IPS-20b (cell line): ENCODE measurements at regions not wholly inside any gene's neighbourhood (a gene's known extent, or its start where the extent isn't known, plus 50 kb on each side); places are given as distances from the start of the nearest gene placed in this dataset.

Experiments
- H3K27ac ChIP-seq: one replicate; pipeline ENCODE4 v1.5.1; 2013; ENCODE audit warnings: low read length
- H3K27me3 ChIP-seq: 2 replicates; pipeline ENCODE4 v1.6.1; 2013; ENCODE audit warnings: mild to moderate bottlenecking, low read length, inconsistent platforms; ENCODE audit not compliant: insufficient read depth
- H3K36me3 ChIP-seq: 2 replicates; pipeline ENCODE4 v1.6.1; 2013; ENCODE audit warnings: low read depth, mild to moderate bottlenecking, inconsistent platforms, low read length, moderate library complexity; ENCODE audit not compliant: insufficient read depth
- H3K4me1 ChIP-seq: 2 replicates; pipeline ENCODE4 v1.6.1; 2013; ENCODE audit warnings: mild to moderate bottlenecking, control low read depth, inconsistent platforms, low read length, moderate library complexity; ENCODE audit not compliant: insufficient read depth
- H3K4me3 ChIP-seq: 2 replicates; pipeline ENCODE4 v1.5.1; 2013; ENCODE audit warnings: mild to moderate bottlenecking, low read length, inconsistent platforms
- H3K9ac ChIP-seq: 2 replicates; pipeline ENCODE4 v1.6.1; 2013; ENCODE audit warnings: low read depth, mild to moderate bottlenecking, inconsistent platforms, low read length, moderate library complexity
- H3K9me3 ChIP-seq: 2 replicates; pipeline ENCODE4 v1.6.1; 2013; ENCODE audit warnings: mild to moderate bottlenecking, low read depth, low read length, inconsistent platforms; ENCODE audit not compliant: insufficient read depth

DNA sequence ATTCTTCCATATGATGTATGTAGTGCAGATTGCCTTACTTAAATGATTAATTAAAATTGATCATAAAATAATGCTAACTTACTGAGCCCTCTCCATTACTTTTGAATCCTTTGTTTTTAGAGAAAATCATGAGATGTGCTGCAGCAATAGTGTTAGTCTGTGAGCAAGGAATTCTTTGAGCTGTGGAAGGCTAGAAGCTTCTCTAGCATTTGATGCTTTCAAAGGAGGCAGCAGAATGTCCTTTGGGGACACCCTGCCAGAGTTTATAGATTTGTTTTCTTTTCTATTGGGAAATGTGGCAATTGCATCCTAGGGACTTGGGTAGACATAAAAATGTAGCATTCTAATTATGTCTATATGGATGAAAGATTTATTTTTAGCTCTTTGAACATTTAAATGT, 284.1 kb upstream of the SMIM30 start:
- Histone ChIP-seq H3K27me3 (no peaks in the 10 kb centered on the region), H3K9me3 (no peaks in the 10 kb centered on the region), H3K27ac (no peak overlapping the region), H3K36me3 (no peaks in the 10 kb centered on the region), H3K4me1 (no peaks in the 10 kb centered on the region), H3K4me3 (no peak overlapping the region), H3K9ac (no peak overlapping the region)

GRCh38 chr7:113402005-113402404, 283.7 kb upstream of the SMIM30 start:
- Histone ChIP-seq H3K27me3 (no peaks in the 10 kb centered on the region), H3K36me3 (no peaks in the 10 kb centered on the region), H3K4me1 (no peaks in the 10 kb centered on the region), H3K27ac (no peak overlapping the region), H3K9me3 (no peaks in the 10 kb centered on the region), H3K9ac (no peak overlapping the region), H3K4me3 (no peak overlapping the region)

GRCh38 chr7:113394856-113395255, 276.5 kb upstream of the SMIM30 start:
- H3K9ac ChIP-seq = no peak overlapping the region
- H3K9me3 ChIP-seq = no peaks in the 10 kb centered on the region
- H3K27ac ChIP-seq = no peak overlapping the region
- no peaks in the 10 kb centered on the region for H3K36me3 ChIP-seq
- H3K27me3 ChIP-seq = no peaks in the 10 kb centered on the region; the same call in 1 of the 2 replicates
- H3K4me1 ChIP-seq = peaks cover 28% of the 10 kb centered on the region
- H3K4me3 ChIP-seq = no peak overlapping the region

DNA sequence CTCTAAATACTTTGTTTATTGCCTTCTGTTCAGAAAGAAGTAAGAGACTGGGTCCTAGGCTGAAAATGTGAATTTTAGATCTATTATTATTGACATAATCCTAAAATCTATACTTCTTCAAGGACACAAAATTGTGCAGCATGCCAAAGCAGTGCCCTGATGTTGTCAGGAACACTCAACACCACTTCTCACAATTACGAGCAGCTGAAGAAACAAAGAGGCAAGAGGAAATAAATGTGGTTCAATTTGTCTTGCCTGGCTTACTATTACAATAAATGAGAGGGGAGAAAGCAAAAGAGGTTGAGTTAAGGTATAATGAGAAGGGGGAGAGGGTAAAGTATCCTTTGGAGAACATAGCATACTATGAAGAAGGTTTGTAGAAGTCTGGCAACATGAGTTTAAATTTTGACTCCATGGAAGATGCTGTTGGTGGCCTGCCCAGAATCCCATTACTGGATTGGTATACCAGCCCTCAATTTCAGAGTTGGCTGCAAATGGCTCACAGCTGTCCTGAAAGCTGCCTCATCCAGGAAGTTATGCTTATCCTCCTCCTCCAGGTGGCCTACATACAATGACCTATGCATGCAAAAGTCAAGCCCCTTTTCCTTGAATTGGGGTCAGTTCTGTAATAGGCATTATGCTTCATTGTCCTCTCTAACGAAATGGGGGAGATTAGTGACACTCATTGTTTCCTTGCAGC, 274.6 kb upstream of the SMIM30 start:
- Histone ChIP-seq H3K9ac (no peak overlapping the region), H3K4me3 (no peak overlapping the region), H3K27me3 (no peaks in the 10 kb centered on the region; the same call in 1 of the 2 replicates), H3K27ac (no peak overlapping the region), H3K4me1 (peaks cover 28% of the 10 kb centered on the region), H3K9me3 (no peaks in the 10 kb centered on the region; the same call in 1 of the 2 replicates), H3K36me3 (no peaks in the 10 kb centered on the region)

GRCh38 chr7:113392421-113392820, 274.1 kb upstream of the SMIM30 start:
- Histone ChIP-seq H3K9me3 (no peaks in the 10 kb centered on the region; the same call in 1 of the 2 replicates), H3K4me1 (peaks cover 28% of the 10 kb centered on the region), H3K36me3 (no peaks in the 10 kb centered on the region), H3K27me3 (no peaks in the 10 kb centered on the region; the same call in 1 of the 2 replicates), H3K9ac (no peak overlapping the region), H3K27ac (no peak overlapping the region), H3K4me3 (no peak overlapping the region)

- Histone ChIP-seq H3K4me1 (peaks cover 16% of the 10 kb centered on the region), H3K9me3 (no peaks in the 10 kb centered on the region; the same call in 1 of the 2 replicates), H3K9ac (no peak overlapping the region), H3K36me3 (no peaks in the 10 kb centered on the region), H3K27me3 (no peaks in the 10 kb centered on the region), H3K4me3 (no peak overlapping the region), H3K27ac (no peak overlapping the region)
Measured at GRCh38 chr7:113389112-113389646, 270.8 kb upstream of the SMIM30 start.

DNA sequence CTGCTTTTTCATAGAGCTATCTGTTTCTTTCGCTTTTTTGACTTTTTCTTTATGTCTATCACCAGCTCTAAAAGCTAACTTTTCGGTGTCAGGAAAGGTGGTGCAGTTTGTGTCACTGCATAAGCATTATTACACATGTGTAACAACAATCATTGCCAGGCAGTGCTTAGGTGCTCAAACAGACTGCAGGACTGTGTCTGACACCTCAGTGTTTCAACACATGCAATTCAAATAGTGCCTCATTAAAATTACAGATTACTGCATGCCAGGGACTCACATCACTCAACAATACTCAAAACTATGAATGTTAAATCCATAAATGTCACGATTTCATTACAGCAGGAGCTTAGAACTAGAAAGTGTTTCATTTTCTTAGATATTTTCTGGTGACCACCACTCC, 265.3 kb upstream of the SMIM30 start:
- Histone ChIP-seq H3K4me1 (no peaks in the 10 kb centered on the region), H3K36me3 (no peaks in the 10 kb centered on the region), H3K27ac (no peak overlapping the region), H3K9me3 (no peaks in the 10 kb centered on the region), H3K27me3 (peaks cover 11% of the 10 kb centered on the region; the same call in 1 of the 2 replicates), H3K9ac (no peak overlapping the region), H3K4me3 (no peak overlapping the region)

DNA sequence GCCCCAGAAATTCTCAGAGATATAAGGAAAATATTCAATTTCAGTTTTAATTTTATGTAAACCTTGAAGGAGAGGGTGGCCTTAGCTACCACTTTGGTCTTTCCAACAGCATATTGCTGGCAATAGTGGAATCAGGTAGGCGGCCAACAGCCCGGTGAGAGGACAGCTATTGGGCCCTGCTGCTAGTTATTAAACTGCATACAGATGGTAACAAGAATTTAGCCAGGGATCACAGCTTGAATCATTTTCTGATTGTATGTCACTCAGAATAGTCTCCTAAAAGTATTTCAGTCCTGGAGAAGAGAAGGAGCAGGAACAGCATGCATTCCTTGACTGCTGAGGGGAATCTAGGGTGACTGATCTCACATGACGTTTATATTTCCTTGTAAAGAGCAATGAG, 261.4 kb upstream of the SMIM30 start:
- H3K4me3 ChIP-seq = no peak overlapping the region
- H3K4me1 ChIP-seq = no peaks in the 10 kb centered on the region

GRCh38 chr7:113374955-113375354, 256.6 kb upstream of the SMIM30 start:
- Histone ChIP-seq H3K4me3 (no peak overlapping the region), H3K36me3 (no peaks in the 10 kb centered on the region), H3K27me3 (peaks cover 61% of the 10 kb centered on the region), H3K9me3 (no peaks in the 10 kb centered on the region), H3K4me1 (no peaks in the 10 kb centered on the region), H3K27ac (no peak overlapping the region), H3K9ac (no peak overlapping the region)

More for the DNA sequence above, 261.4 kb upstream of the SMIM30 start:
- Histone ChIP-seq H3K36me3 (no peaks in the 10 kb centered on the region), H3K27me3 (peaks cover 23% of the 10 kb centered on the region; the same call in 1 of the 2 replicates), H3K9me3 (no peaks in the 10 kb centered on the region), H3K9ac (no peak overlapping the region), H3K27ac (no peak overlapping the region)

DNA sequence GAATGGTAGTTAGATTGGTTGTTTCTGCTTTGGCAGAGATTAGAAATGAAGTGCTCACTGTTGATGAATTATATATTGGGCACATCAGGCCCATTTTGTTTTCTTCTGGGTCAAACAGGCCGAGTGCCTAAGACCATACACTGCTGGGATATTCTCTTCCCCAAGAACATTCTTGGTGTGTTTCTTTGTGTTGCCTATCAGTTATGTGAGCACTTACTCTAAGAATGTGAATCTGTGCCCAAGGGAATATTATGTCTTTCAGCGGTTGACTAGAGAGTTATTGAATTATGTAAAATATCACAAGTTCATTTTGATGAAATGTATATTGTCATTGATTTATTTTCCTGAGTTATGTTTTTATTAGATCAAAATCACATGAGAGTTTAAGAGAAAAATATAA, 255.5 kb upstream of the SMIM30 start:
- H3K27me3 ChIP-seq = peaks cover 68% of the 10 kb centered on the region
- H3K27ac ChIP-seq = no peak overlapping the region
- no peak overlapping the region for H3K4me3 ChIP-seq
- H3K9ac ChIP-seq = no peak overlapping the region
- no peaks in the 10 kb centered on the region for H3K36me3 ChIP-seq
- H3K4me1 ChIP-seq = no peaks in the 10 kb centered on the region
- H3K9me3 ChIP-seq = no peaks in the 10 kb centered on the region

DNA sequence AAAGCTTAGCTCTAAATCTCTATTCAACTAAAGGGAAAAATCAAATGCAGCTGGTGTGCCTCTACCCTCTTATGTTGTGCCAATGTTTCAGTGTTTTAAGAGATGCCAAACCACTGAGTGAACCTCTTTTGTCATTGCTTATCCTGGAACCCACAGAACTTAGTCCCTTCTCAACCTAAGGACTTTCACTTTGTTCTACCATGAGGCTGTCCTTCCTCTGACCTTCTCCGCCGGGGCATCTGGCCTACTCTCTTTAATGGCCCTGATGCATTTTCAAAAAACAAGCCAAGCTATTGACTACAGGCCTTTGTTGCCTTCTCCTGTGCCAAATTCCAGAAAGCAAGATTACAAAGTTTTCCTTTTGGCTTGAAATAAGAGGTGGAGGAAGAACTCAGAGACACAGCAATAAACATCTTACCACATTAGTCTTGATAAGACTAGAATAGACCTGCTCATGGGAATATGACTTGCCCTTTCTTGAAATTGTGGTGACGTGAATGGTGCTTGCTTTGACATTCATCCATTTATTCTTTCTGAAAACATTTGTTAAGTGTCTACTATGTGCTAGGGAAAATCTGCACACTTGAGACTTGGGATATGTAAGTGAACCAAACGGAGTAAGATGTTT, 253.2 kb upstream of the SMIM30 start:
- Histone ChIP-seq H3K4me3 (no peak overlapping the region), H3K9me3 (no peaks in the 10 kb centered on the region), H3K9ac (no peak overlapping the region), H3K27ac (no peak overlapping the region), H3K36me3 (no peaks in the 10 kb centered on the region), H3K4me1 (no peaks in the 10 kb centered on the region), H3K27me3 (peaks cover 88% of the 10 kb centered on the region)

GRCh38 chr7:113370910-113371309, 252.6 kb upstream of the SMIM30 start:
- Histone ChIP-seq H3K27me3 (peaks cover 94% of the 10 kb centered on the region), H3K36me3 (no peaks in the 10 kb centered on the region), H3K9me3 (no peaks in the 10 kb centered on the region), H3K9ac (no peak overlapping the region), H3K4me3 (no peak overlapping the region), H3K27ac (no peak overlapping the region), H3K4me1 (no peaks in the 10 kb centered on the region)
